Spleen (tissue), 11 donors: ENCODE measurements at regions not wholly inside any gene's neighbourhood (a gene's known extent, or its start where the extent isn't known, plus 50 kb on each side); places are given as distances from the start of the nearest gene placed in this dataset.

Source experiments
- DNase-seq: peaks from one replicate; pipeline ENCODE4 v3.0.0-alpha.2; 2020
- H3K27ac ChIP-seq, 8 donors: fragments of 200-600 bp; sonication (generic) in 7 of 8; 1 replicate in 4 of 8; 2 replicates in 4 of 8; pipeline versions ENCODE4 v1.5.0 to v1.8.0; 2016 to 2021; ENCODE audit warnings: inconsistent platforms in 4 of 8, mild to moderate bottlenecking in 4 of 8, moderate library complexity in 1 of 8
- H3K27me3 ChIP-seq, 7 donors: fragments of 200-600 bp; sonication (generic) in 6 of 7; replicated peaks in 1 of 7; 1 replicate in 4 of 7; 2 replicates in 3 of 7; pipeline versions ENCODE4 v1.5.0 to v1.8.0; 2016 to 2021; ENCODE audit warnings: inconsistent platforms in 3 of 7, mild to moderate bottlenecking in 1 of 7
- H3K36me3 ChIP-seq, 6 donors: fragments of 200-600 bp; sonication (generic) in 5 of 6; 1 replicate in 4 of 6; 2 replicates in 2 of 6; pipeline versions ENCODE4 v1.5.0 to v1.8.0; 2016 to 2021; ENCODE audit warnings: inconsistent platforms in 2 of 6
- H3K4me1 ChIP-seq, 6 donors: fragments of 200-600 bp; sonication (generic) in 5 of 6; 1 replicate in 3 of 6; 2 replicates in 3 of 6; pipeline versions ENCODE4 v1.5.0 to v1.8.0; 2016 to 2021; ENCODE audit warnings: inconsistent platforms in 3 of 6
- H3K4me3 ChIP-seq, 8 donors: fragments of 200-600 bp; sonication (generic) in 7 of 8; 1 replicate in 4 of 8; 2 replicates in 4 of 8; pipeline versions ENCODE4 v1.5.0 to v1.8.0; 2016 to 2021; ENCODE audit warnings: inconsistent platforms in 4 of 8, mild to moderate bottlenecking in 4 of 8, moderate library complexity in 2 of 8
- H3K9me3 ChIP-seq, 8 donors: fragments of 200-600 bp; sonication (generic) in 7 of 8; 1 replicate in 4 of 8; 2 replicates in 4 of 8; pipeline versions ENCODE4 v1.5.0 to v1.8.0; 2016 to 2021; ENCODE audit warnings: inconsistent platforms in 4 of 8
- CTCF ChIP-seq, 11 experiments: fragments of 200-600 bp in 7 of 11; fragments of 450-650 bp in 4 of 11; sonication (generic) in 4 of 11; IDR thresholded peaks in 8 of 11; conservative IDR thresholded peaks in 3 of 11; 1 replicate in 7 of 11; 2 replicates in 4 of 11; pipeline versions ENCODE4 v1.4.0 to v1.8.0; 2016 to 2021; ENCODE audit warnings: antibody characterized with exemption in 11 of 11, inconsistent platforms in 4 of 11, mild to moderate bottlenecking in 1 of 11
- POLR2A ChIP-seq, 3 donors: fragments of 450-650 bp; IDR thresholded peaks; one replicate each; pipeline ENCODE4 v1.5.1; 2017; ENCODE audit warnings: antibody characterized with exemption in 3 of 3, mild to moderate bottlenecking in 1 of 3
- POLR2AphosphoS5 ChIP-seq, 3 donors: sonication (generic); formaldehyde crosslinking; IDR thresholded peaks; one replicate each; pipeline ENCODE4 v1.5.1; 2017; ENCODE audit warnings: antibody characterized with exemption in 3 of 3
- WGBS, 5 donors: extraction: QIAGEN DNeasy Blood & Tissue Kit in 3 of 5; methylation state at CpG; one replicate each; pipeline versions ENCODE4 v1.1.5 to v1.1.7; 2013 to 2018; 5-methylcytosine and 5-hydroxymethylcytosine counted together
- intact Hi-C: fragments of 100-400 bp; cut with DNase I; formaldehyde crosslinking; loops from one replicate; pipeline ENCODE4 v1.15.0; 2023; ENCODE audit warnings: low total_unique reads
- donor health status: healthy with polysubstance abuse.
- donor health status: DM: no; HTN: no; CAD: no; lungs with moderate emphysema.
- donor health status: DM: no; HTN: no; CAD: no.
- donor health status: Bipolar disorder and iron deficiency.
- donor health status: healthy.
- donor health status: DM: no; HTN: no; CAD: no.
- donor health status: DM: yes; HTN: yes; CAD: no.

- H3K4me3 ChIP-seq, result no peak overlapping the region
- intact Hi-C loops, result no loop called here
- H3K27ac ChIP-seq, result no peak overlapping the region
Measured at GRCh38 chr6:113540466-113540865, 316.7 kb upstream of the MARCKS start.

DNA sequence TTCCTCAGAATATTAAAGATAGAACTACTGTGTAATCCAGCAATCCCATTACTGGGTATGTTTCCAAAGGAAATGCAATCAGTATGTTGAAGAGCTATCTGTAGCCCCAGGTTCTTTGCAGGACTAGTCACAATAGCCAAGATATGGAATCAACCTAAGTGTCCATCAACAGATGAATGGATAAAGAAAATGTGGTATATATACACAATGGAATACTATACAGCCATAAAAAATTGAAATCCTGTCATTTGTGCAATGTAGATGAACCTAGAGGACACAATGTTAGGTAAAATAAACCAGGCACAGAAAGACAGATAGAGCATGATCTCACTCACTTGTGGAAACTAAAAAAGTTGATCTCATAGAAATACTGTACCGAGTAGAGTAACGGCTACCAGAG lies 306.0 kb upstream of the MARCKS start:
- no peaks in the 10 kb centered on the region for H3K4me1 ChIP-seq
- 91 to 100% (median 97%) methylated on average over 2 of the region's 2 CpGs for WGBS, 5 donors
- no peak overlapping the region for H3K4me3 ChIP-seq
- no peaks in the 10 kb centered on the region for H3K27me3 ChIP-seq
- DNase-seq, result no peak
- H3K9me3 ChIP-seq, result peaks cover 0 to 13% (median 7%) of the 10 kb centered on the region in 8 donors
- intact Hi-C loops, result no loop called here
- TF ChIP-seq CTCF (IDR thresholded peaks at IDR 0.05 in 8 of 11, conservative IDR thresholded peaks at IDR 0.05 in 3 of 11) (no peak), POLR2AphosphoS5 (IDR thresholded peaks at IDR 0.05) (no peak), POLR2A (IDR thresholded peaks at IDR 0.05) (no peak)
- no peak overlapping the region for H3K27ac ChIP-seq
- no peaks in the 10 kb centered on the region for H3K36me3 ChIP-seq

More at GRCh38 chr6:113540466-113540865, 316.7 kb upstream of the MARCKS start:
- no peak for DNase-seq
- Histone ChIP-seq H3K4me1 (no peaks in the 10 kb centered on the region), H3K36me3 (no peaks in the 10 kb centered on the region), H3K27me3 (no peaks in the 10 kb centered on the region), H3K9me3 (no peaks in the 10 kb centered on the region)
- TF ChIP-seq CTCF (IDR thresholded peaks at IDR 0.05 in 8 of 11, conservative IDR thresholded peaks at IDR 0.05 in 3 of 11) (no peak), POLR2AphosphoS5 (IDR thresholded peaks at IDR 0.05) (no peak), POLR2A (IDR thresholded peaks at IDR 0.05) (no peak)

- TF ChIP-seq POLR2AphosphoS5 (IDR thresholded peaks at IDR 0.05) (no peak), POLR2A (IDR thresholded peaks at IDR 0.05) (no peak), CTCF (IDR thresholded peaks at IDR 0.05 in 8 of 11, conservative IDR thresholded peaks at IDR 0.05 in 3 of 11) (no peak)
- Histone ChIP-seq H3K36me3 (no peaks in the 10 kb centered on the region), H3K4me1 (peaks cover 0 to 9% (median 0%) of the 10 kb centered on the region in 6 donors), H3K4me3 (no peak overlapping the region), H3K9me3 (no peaks in the 10 kb centered on the region), H3K27me3 (no peaks in the 10 kb centered on the region), H3K27ac (no peak overlapping the region)
- intact Hi-C loops, result no loop called here
- DNase-seq, result no peak
Measured at GRCh38 chr6:113556775-113557174, 300.4 kb upstream of the MARCKS start.

DNA sequence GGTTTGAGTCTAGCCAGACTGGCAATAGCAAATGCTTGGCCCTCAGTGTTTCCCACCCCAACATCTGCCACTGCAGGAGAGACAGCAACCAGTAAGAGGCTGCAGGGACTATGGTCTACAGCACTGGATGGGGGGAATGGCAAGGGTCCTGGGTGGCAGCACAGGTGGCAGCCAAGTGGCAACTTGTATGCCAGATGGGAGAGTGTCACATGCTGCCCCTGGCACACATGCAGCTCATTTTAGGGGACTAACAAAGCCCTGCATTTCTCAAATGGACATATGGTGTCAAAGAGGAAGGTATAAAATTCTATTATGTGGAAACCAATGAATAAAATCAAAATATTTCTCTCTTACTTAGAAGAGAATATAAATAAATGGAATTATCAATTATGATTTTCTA lies 298.7 kb upstream of the MARCKS start:
- intact Hi-C loops, result no loop called here
- Histone ChIP-seq H3K4me1 (peaks cover 0 to 9% (median 0%) of the 10 kb centered on the region in 6 donors), H3K36me3 (no peaks in the 10 kb centered on the region), H3K27me3 (no peaks in the 10 kb centered on the region), H3K9me3 (no peaks in the 10 kb centered on the region), H3K27ac (peak overlapping the region in 7 of 8 donors; percentile 4 to 58 (median 28)), H3K4me3 (no peak overlapping the region)
- no peak for TF ChIP-seq CTCF (IDR thresholded peaks at IDR 0.05 in 8 of 11, conservative IDR thresholded peaks at IDR 0.05 in 3 of 11)
- TF ChIP-seq POLR2AphosphoS5 (IDR thresholded peaks at IDR 0.05), result no peak
- no peak for TF ChIP-seq POLR2A (IDR thresholded peaks at IDR 0.05)
- DNase-seq, result no peak
